GM12874 (cell line): ENCODE measurements at regions not wholly inside any gene's neighbourhood (a gene's known extent, or its start where the extent isn't known, plus 50 kb on each side); places are given as distances from the start of the nearest gene placed in this dataset.

Experiments used
- CTCF ChIP-seq: IDR thresholded peaks from 2 replicates; pipeline ENCODE4 v1.5.1; 2011; ENCODE audit warnings: low read depth, mild to moderate bottlenecking, control low read depth, low read length, moderate library complexity; ENCODE audit not compliant: insufficient read depth

- TF ChIP-seq CTCF: no peak
These were observed 242.2 kb downstream of the GATA3 start for GRCh38 chr10:8296734-8297101.

GRCh38 chr10:8297107-8297506 is 242.6 kb downstream of the GATA3 start:
- no peak for TF ChIP-seq CTCF

GRCh38 chr10:8297959-8298358 is 243.5 kb downstream of the GATA3 start:
- TF ChIP-seq CTCF: no peak

- no peak for TF ChIP-seq CTCF
These were observed 244.5 kb downstream of the GATA3 start for GRCh38 chr10:8298896-8299570.

- no peak for TF ChIP-seq CTCF
These were observed 246.4 kb downstream of the GATA3 start for GRCh38 chr10:8300925-8301324.

- no peak for TF ChIP-seq CTCF
These were observed 246.8 kb downstream of the GATA3 start for GRCh38 chr10:8301333-8301732.

- no peak for TF ChIP-seq CTCF
These were observed 247.3 kb downstream of the GATA3 start for GRCh38 chr10:8301831-8302230.
